Panc1 (cell line): ENCODE measurements at regions not wholly inside any gene's neighbourhood (a gene's known extent, or its start where the extent isn't known, plus 50 kb on each side); places are given as distances from the start of the nearest gene placed in this dataset.

Experiments
- ATAC-seq: fragments of 200-7000 bp; cut with Tn5 transposase; 2 replicates; pipeline ENCODE4 v1.9.1; 2020; ENCODE audit warnings: mild to moderate bottlenecking, moderate library complexity
- BruUV-seq: library from RNA; stranded (reverse); fragments of 400-500 nt; replicated peaks from 2 replicates; lab custom pipeline; 2021; lab: Mats Ljungman, UMichigan
- CTCF ChIA-PET: fragments of 300-600 bp; sonication (Branson Sonifier 250); formaldehyde crosslinking; loops from one replicate; lab custom pipeline; 2022; ENCODE audit warnings: antibody characterized with exemption; lab: Charles Lee
- POLR2A ChIA-PET: fragments of 300-600 bp; sonication (Branson Sonifier 250); formaldehyde crosslinking; loops from one replicate; lab custom pipeline; 2022; ENCODE audit warnings: antibody characterized with exemption; lab: Charles Lee
- DNase-seq: peaks from one replicate; pipeline ENCODE4 v3.0.0-alpha.2; 2010; ENCODE audit warnings: low read depth, low spot score
- H3K27ac ChIP-seq: 2 replicates; pipeline ENCODE4 v1.5.1; 2011; ENCODE audit warnings: mild to moderate bottlenecking, low read length, inconsistent platforms
- H3K27me3 ChIP-seq: fragments of 200-500 bp; sonication (Bioruptor generic); 2 replicates; pipeline ENCODE4 v1.6.0; 2014; ENCODE audit warnings: low read length, inconsistent platforms; ENCODE audit not compliant: control insufficient read depth, insufficient read depth
- H3K36me3 ChIP-seq: fragments of 200-500 bp; sonication (Bioruptor generic); 2 replicates; pipeline ENCODE4 v1.5.1; 2014; ENCODE audit warnings: inconsistent platforms, mild to moderate bottlenecking, low read length, moderate library complexity; ENCODE audit not compliant: control insufficient read depth, insufficient read depth
- H3K4me1 ChIP-seq: 2 replicates; pipeline ENCODE4 v1.5.1; 2011; ENCODE audit warnings: inconsistent platforms, mild to moderate bottlenecking, low read length, moderate library complexity; ENCODE audit not compliant: control insufficient read depth, insufficient read depth
- H3K4me3 ChIP-seq, 2 experiments: 2 replicates each; pipeline ENCODE4 v1.5.1; 2011 to 2012; ENCODE audit warnings: low read depth in 2 of 2, low read length in 2 of 2, mild to moderate bottlenecking in 2 of 2, inconsistent platforms in 1 of 2, moderate library complexity in 1 of 2
- H3K9me3 ChIP-seq: fragments of 200-500 bp; sonication (Bioruptor generic); 2 replicates; pipeline ENCODE4 v1.5.1; 2014; ENCODE audit warnings: low read depth, mild to moderate bottlenecking, inconsistent platforms, low read length, moderate library complexity; ENCODE audit not compliant: control insufficient read depth, insufficient read depth
- CTCF ChIP-seq: fragments of 450-650 bp; IDR thresholded peaks from 2 replicates; pipeline ENCODE4 v1.5.1; 2017; ENCODE audit warnings: mild to moderate bottlenecking
- POLR2AphosphoS5 ChIP-seq: IDR thresholded peaks from 2 replicates; pipeline ENCODE4 v1.6.1; 2012; ENCODE audit warnings: mild to moderate bottlenecking, low read depth, low read length, moderate library complexity
- REST ChIP-seq, 2 experiments: IDR thresholded peaks; 2 replicates each; pipeline ENCODE4 v1.6.1; 2011 to 2012; ENCODE audit warnings: low read depth in 2 of 2, control low read depth in 1 of 2, low read length in 1 of 2, mild to moderate bottlenecking in 1 of 2, moderate library complexity in 1 of 2; ENCODE audit not compliant: insufficient read depth in 1 of 2
- SIN3A ChIP-seq: IDR thresholded peaks from 2 replicates; pipeline ENCODE4 v1.6.1; 2012; ENCODE audit warnings: low read depth, mild to moderate bottlenecking, low read length, moderate library complexity, borderline replicate concordance; ENCODE audit not compliant: insufficient read depth
- TCF7L2 ChIP-seq: IDR thresholded peaks from 2 replicates; pipeline ENCODE4 v1.6.1; 2011; ENCODE audit warnings: mild to moderate bottlenecking, low read depth, low read length, inconsistent platforms
- in situ Hi-C: cut with HindIII; loops from 2 replicates; pipeline ENCODE4 v1.10.0; 2016; ENCODE audit warnings: low sequenced_read_pairs, low pct_unique_long_range_greater_than_20kb
- intact Hi-C: fragments of 100-400 bp; cut with micrococcal nuclease; formaldehyde crosslinking; loops from one replicate; pipeline ENCODE4 v1.10.0; 2022; ENCODE audit not compliant: unreplicated experiment

- no peak for ATAC-seq
- no peak for DNase-seq
- Histone ChIP-seq H3K4me1 (peaks cover 8% of the 10 kb centered on the region), H3K27ac (no peak overlapping the region), H3K27me3 (no peaks in the 10 kb centered on the region), H3K36me3 (no peaks in the 10 kb centered on the region), H3K9me3 (no peaks in the 10 kb centered on the region), H3K4me3 (no peak overlapping the region)
- no peak for TF ChIP-seq POLR2AphosphoS5
- TF ChIP-seq REST (IDR thresholded peaks at IDR 0.05; ENCODE audit: insufficient read depth in 1 of 2, low read depth in 2 of 2, low read length in 1 of 2): no peak
- no peak for TF ChIP-seq CTCF
- TF ChIP-seq TCF7L2: no peak
- no peak for TF ChIP-seq SIN3A
- no TSS peak for BruUV-seq
- CTCF ChIA-PET: no interaction called here
- POLR2A ChIA-PET: no interaction called here
- in situ Hi-C loops: no loop called here
- intact Hi-C loops: no loop called here
Measured at GRCh38 chr1:47679301-47679791, 241.5 kb downstream of the FOXD2 start.

GRCh38 chr1:47679826-47680225 lies 242.0 kb downstream of the FOXD2 start:
- ChIA-PET POLR2A (no interaction called here), CTCF (no interaction called here)
- H3K27me3 ChIP-seq: no peaks in the 10 kb centered on the region
- no peak for DNase-seq
- H3K36me3 ChIP-seq: no peaks in the 10 kb centered on the region
- ATAC-seq: no peak
- peaks cover 13% of the 10 kb centered on the region for H3K4me1 ChIP-seq
- TF ChIP-seq SIN3A (no peak), REST (IDR thresholded peaks at IDR 0.05; ENCODE audit: insufficient read depth in 1 of 2, low read depth in 2 of 2, low read length in 1 of 2) (no peak), CTCF (no peak), TCF7L2 (no peak), POLR2AphosphoS5 (no peak)
- in situ Hi-C loops: no loop called here
- no TSS peak for BruUV-seq
- intact Hi-C loops: no loop called here
- H3K4me3 ChIP-seq: no peak overlapping the region
- H3K27ac ChIP-seq: no peak overlapping the region
- H3K9me3 ChIP-seq: no peaks in the 10 kb centered on the region
